Smooth muscle cell (in vitro differentiated cells): ENCODE measurements at regions not wholly inside any gene's neighbourhood (a gene's known extent, or its start where the extent isn't known, plus 50 kb on each side); places are given as distances from the start of the nearest gene placed in this dataset.

ENCODE experiments used
- DNase-seq: peaks from one replicate; lab custom pipeline; 2025; ENCODE audit not compliant: unreplicated experiment; lab: John Stamatoyannopoulos, UW
- H2AFZ ChIP-seq: fragments of 200-600 bp; sonication (generic); 2 replicates; pipeline ENCODE4 v1.6.0; 2016; ENCODE audit warnings: antibody characterized with exemption, low read depth, mild to moderate bottlenecking
- H3F3A ChIP-seq: fragments of 200-600 bp; sonication (generic); 2 replicates; pipeline ENCODE4 v1.6.0; 2017; ENCODE audit warnings: antibody characterized with exemption, low read depth
- H3K27ac ChIP-seq: fragments of 200-600 bp; sonication (generic); 2 replicates; pipeline ENCODE4 v1.5.1; 2016; ENCODE audit warnings: low read depth, mild to moderate bottlenecking
- H3K27me3 ChIP-seq: fragments of 200-600 bp; sonication (generic); 2 replicates; pipeline ENCODE4 v1.6.1; 2016; ENCODE audit warnings: low read depth, mild to moderate bottlenecking
- H3K36me3 ChIP-seq: fragments of 200-600 bp; sonication (generic); 2 replicates; pipeline ENCODE4 v1.5.1; 2016; ENCODE audit warnings: low read depth
- H3K4me1 ChIP-seq: fragments of 200-600 bp; sonication (generic); 2 replicates; pipeline ENCODE4 v1.5.1; 2016; ENCODE audit warnings: low read depth
- H3K4me2 ChIP-seq: fragments of 200-600 bp; sonication (generic); 2 replicates; pipeline ENCODE4 v1.6.0; 2016; ENCODE audit warnings: mild to moderate bottlenecking
- H3K4me3 ChIP-seq: fragments of 200-600 bp; sonication (generic); 2 replicates; pipeline ENCODE4 v1.5.1; 2016; ENCODE audit warnings: mild to moderate bottlenecking
- H3K79me2 ChIP-seq: fragments of 200-600 bp; sonication (generic); 2 replicates; pipeline ENCODE4 v1.6.0; 2016; ENCODE audit warnings: low read depth, mild to moderate bottlenecking
- H3K9ac ChIP-seq: fragments of 200-600 bp; sonication (generic); 2 replicates; pipeline ENCODE4 v1.6.0; 2016; ENCODE audit warnings: low read depth
- H3K9me3 ChIP-seq: fragments of 200-600 bp; sonication (generic); replicated peaks from 2 replicates; pipeline ENCODE4 v1.5.1; 2016; ENCODE audit warnings: low read depth
- H4K20me1 ChIP-seq: fragments of 200-600 bp; sonication (generic); 2 replicates; pipeline ENCODE4 v1.6.0; 2016; ENCODE audit warnings: low read depth
- CTCF ChIP-seq: fragments of 200-600 bp; sonication (generic); IDR thresholded peaks from 2 replicates; pipeline ENCODE4 v1.5.1; 2017; ENCODE audit warnings: borderline replicate concordance, mild to moderate bottlenecking, antibody characterized with exemption; ENCODE audit not compliant: insufficient read depth, poor library complexity, severe bottlenecking
- WGBS: methylation state at CpG from one replicate; pipeline ENCODE4 v1.1.7; 2016; ENCODE audit warnings: low lambda C conversion rate; 5-methylcytosine and 5-hydroxymethylcytosine counted together

- Histone ChIP-seq H2AFZ (no peak overlapping the region), H3K9ac (no peak overlapping the region), H3K4me1 (no peaks in the 10 kb centered on the region), H3K79me2 (no peaks in the 10 kb centered on the region), H3K9me3 (no peaks in the 10 kb centered on the region), H3K27ac (no peak overlapping the region), H3K4me3 (no peak overlapping the region), H4K20me1 (no peaks in the 10 kb centered on the region), H3K36me3 (no peaks in the 10 kb centered on the region), H3K4me2 (no peak overlapping the region), H3F3A (no peaks in the 10 kb centered on the region), H3K27me3 (peaks cover 24% of the 10 kb centered on the region)
- DNase-seq: no peak
- whole genome bisulfite sequencing: 58% methylated on average over 4 of the region's 4 CpGs
- TF ChIP-seq CTCF: no peak
Measured at GRCh38 chr1:38690790-38691449, 168.7 kb downstream of the RRAGC start.

- H3K9ac ChIP-seq: no peak overlapping the region
- no peaks in the 10 kb centered on the region for H3K36me3 ChIP-seq
- no peaks in the 10 kb centered on the region for H4K20me1 ChIP-seq
- no peaks in the 10 kb centered on the region for H3K4me1 ChIP-seq
- no peak overlapping the region for H2AFZ ChIP-seq
- DNase-seq: no peak
- no peaks in the 10 kb centered on the region for H3F3A ChIP-seq
- H3K27me3 ChIP-seq: peaks cover 25% of the 10 kb centered on the region
- H3K9me3 ChIP-seq: no peaks in the 10 kb centered on the region
- no peak for TF ChIP-seq CTCF
- no peak overlapping the region for H3K4me3 ChIP-seq
- WGBS: 54% methylated on average over 2 of the region's 2 CpGs
- no peak overlapping the region for H3K4me2 ChIP-seq
- no peaks in the 10 kb centered on the region for H3K79me2 ChIP-seq
- no peak overlapping the region for H3K27ac ChIP-seq
Measured at GRCh38 chr1:38686927-38687255, 172.7 kb downstream of the RRAGC start.

- DNase-seq: no peak
- 86% methylated on average over 14 of the region's 14 CpGs for WGBS
- TF ChIP-seq CTCF: no peak
- H3K9me3 ChIP-seq: no peaks in the 10 kb centered on the region
- no peak overlapping the region for H3K4me2 ChIP-seq
- H4K20me1 ChIP-seq: no peaks in the 10 kb centered on the region
- no peak overlapping the region for H2AFZ ChIP-seq
- H3K36me3 ChIP-seq: no peaks in the 10 kb centered on the region
- H3F3A ChIP-seq: no peaks in the 10 kb centered on the region
- no peaks in the 10 kb centered on the region for H3K79me2 ChIP-seq
- H3K4me1 ChIP-seq: no peaks in the 10 kb centered on the region
- H3K9ac ChIP-seq: no peak overlapping the region
- H3K27ac ChIP-seq: no peak overlapping the region
- peaks cover 25% of the 10 kb centered on the region for H3K27me3 ChIP-seq
- no peak overlapping the region for H3K4me3 ChIP-seq
Measured at GRCh38 chr1:38686167-38686926, 173.2 kb downstream of the RRAGC start.

GRCh38 chr1:38685388-38685787 is 174.2 kb downstream of the RRAGC start:
- H3K4me2 ChIP-seq: no peak overlapping the region
- H2AFZ ChIP-seq: no peak overlapping the region
- no peak overlapping the region for H3K4me3 ChIP-seq
- H3F3A ChIP-seq: no peaks in the 10 kb centered on the region
- 74% methylated on average over 6 of the region's 6 CpGs for WGBS
- H4K20me1 ChIP-seq: no peaks in the 10 kb centered on the region
- no peak overlapping the region for H3K9ac ChIP-seq
- peaks cover 25% of the 10 kb centered on the region for H3K27me3 ChIP-seq
- no peaks in the 10 kb centered on the region for H3K4me1 ChIP-seq
- no peak for TF ChIP-seq CTCF
- no peaks in the 10 kb centered on the region for H3K79me2 ChIP-seq
- no peak overlapping the region for H3K27ac ChIP-seq
- no peaks in the 10 kb centered on the region for H3K9me3 ChIP-seq
- no peak for DNase-seq
- no peaks in the 10 kb centered on the region for H3K36me3 ChIP-seq
